Glutamatergic neuron (in vitro differentiated cells): ENCODE measurements at regions not wholly inside any gene's neighbourhood (a gene's known extent, or its start where the extent isn't known, plus 50 kb on each side); places are given as distances from the start of the nearest gene placed in this dataset.

Experiments
- DNase-seq: peaks from one replicate; pipeline ENCODE4 v3.0.0; 2022
- H3K27ac Mint-ChIP-seq: one replicate; pipeline ENCODE4 v1.8.0; 2020; ENCODE audit warnings: mild to moderate bottlenecking, mixed read lengths, inconsistent platforms; ENCODE audit not compliant: unreplicated experiment
- H3K27me3 Mint-ChIP-seq: one replicate; pipeline ENCODE4 v1.8.0; 2020; ENCODE audit warnings: mild to moderate bottlenecking, moderate library complexity, mixed read lengths, inconsistent platforms; ENCODE audit not compliant: unreplicated experiment
- H3K36me3 Mint-ChIP-seq: one replicate; pipeline ENCODE4 v1.8.0; 2020; ENCODE audit warnings: mild to moderate bottlenecking, mixed read lengths, inconsistent platforms; ENCODE audit not compliant: unreplicated experiment
- H3K4me1 Mint-ChIP-seq: one replicate; pipeline ENCODE4 v1.8.0; 2020; ENCODE audit warnings: mild to moderate bottlenecking, low read depth, mixed read lengths, inconsistent platforms; ENCODE audit not compliant: unreplicated experiment
- H3K4me3 Mint-ChIP-seq: one replicate; pipeline ENCODE4 v1.8.0; 2020; ENCODE audit warnings: mild to moderate bottlenecking, mixed read lengths, inconsistent platforms; ENCODE audit not compliant: unreplicated experiment
- H3K9me3 Mint-ChIP-seq: one replicate; pipeline ENCODE4 v1.8.0; 2020; ENCODE audit warnings: mild to moderate bottlenecking, moderate library complexity, mixed read lengths, inconsistent platforms; ENCODE audit not compliant: unreplicated experiment
- TF ChIP-seq, protein P1 (sequence below): fragments of 200-600 bp; sonication (generic); IDR thresholded peaks from one replicate; pipeline ENCODE4 v1.5.0; 2021; ENCODE audit not compliant: partially characterized antibody, unreplicated experiment

DNA sequence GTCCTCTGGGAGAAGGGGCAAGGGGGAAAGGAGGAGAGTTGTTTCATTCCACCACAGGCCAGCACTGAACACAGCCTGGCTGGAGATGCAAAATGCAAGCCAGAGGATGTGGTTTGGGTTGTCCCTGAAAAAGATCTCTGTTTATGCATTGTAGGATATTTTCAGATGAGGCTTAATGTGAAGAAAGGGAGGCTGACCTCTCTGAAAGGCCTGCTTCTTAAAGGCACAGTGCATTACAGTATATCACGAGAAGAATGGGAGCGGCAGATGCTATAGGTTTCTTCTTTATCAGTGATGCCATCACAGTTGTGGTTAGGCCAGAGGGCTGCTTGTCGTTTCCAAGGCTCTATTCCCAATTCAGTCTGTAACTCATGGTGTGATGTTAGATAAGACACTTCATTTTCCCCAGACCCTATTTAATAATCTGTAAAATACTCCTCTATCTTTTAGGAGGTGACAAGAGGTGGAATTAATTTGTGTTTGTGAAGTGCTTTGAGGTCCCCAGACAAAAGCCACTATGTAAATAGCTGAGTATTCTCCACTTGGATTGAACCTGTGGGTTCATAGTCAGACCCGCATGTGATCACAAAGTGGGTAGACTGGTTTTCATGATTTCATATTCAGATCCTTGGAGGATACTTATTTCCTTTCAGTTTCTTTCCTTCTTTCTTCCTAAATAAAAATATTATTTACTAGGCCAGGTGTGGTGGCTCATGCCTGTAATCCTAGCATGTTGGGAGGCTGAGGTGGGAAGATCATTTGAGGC is 76.5 kb upstream of the WDR26 start:
- Mint-ChIP-seq H3K9me3 (no peaks in the 10 kb centered on the region), H3K4me1 (peaks cover 25% of the 10 kb centered on the region), H3K27me3 (peaks cover 6% of the 10 kb centered on the region), H3K4me3 (no peak overlapping the region), H3K36me3 (no peaks in the 10 kb centered on the region), H3K27ac (no peak overlapping the region)
- no peak for DNase-seq
- TF ChIP-seq, protein P1, sequence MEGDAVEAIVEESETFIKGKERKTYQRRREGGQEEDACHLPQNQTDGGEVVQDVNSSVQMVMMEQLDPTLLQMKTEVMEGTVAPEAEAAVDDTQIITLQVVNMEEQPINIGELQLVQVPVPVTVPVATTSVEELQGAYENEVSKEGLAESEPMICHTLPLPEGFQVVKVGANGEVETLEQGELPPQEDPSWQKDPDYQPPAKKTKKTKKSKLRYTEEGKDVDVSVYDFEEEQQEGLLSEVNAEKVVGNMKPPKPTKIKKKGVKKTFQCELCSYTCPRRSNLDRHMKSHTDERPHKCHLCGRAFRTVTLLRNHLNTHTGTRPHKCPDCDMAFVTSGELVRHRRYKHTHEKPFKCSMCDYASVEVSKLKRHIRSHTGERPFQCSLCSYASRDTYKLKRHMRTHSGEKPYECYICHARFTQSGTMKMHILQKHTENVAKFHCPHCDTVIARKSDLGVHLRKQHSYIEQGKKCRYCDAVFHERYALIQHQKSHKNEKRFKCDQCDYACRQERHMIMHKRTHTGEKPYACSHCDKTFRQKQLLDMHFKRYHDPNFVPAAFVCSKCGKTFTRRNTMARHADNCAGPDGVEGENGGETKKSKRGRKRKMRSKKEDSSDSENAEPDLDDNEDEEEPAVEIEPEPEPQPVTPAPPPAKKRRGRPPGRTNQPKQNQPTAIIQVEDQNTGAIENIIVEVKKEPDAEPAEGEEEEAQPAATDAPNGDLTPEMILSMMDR: no peak

DNA sequence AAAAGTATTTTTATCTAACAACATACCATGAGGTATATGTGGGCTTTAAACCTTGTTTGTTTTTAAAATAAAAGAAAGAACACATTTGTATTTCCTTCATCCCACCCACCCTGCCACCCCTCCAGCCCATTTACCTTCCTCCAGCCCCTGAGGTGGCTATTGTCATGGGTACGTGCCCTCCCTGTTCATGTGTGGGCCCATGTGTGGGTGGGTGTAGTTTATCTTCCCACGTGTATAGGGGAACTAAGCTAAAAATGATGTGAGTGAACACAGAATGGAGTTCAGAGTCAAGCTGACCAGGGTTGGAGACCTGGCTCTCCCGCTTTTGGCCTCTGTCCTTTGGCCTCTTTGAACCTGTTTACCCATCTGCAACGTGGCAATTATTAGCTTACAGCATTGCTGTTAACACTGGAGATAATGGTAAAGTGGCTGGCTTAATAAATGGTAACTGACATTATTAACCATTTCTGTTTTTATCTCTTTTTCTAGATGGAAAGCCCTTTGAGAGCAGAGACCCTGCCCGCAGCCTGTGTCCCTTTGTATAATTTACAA is 78.1 kb upstream of the WDR26 start:
- H3K27me3 Mint-ChIP-seq: peaks cover 3% of the 10 kb centered on the region
- DNase-seq: no peak
- H3K4me1 Mint-ChIP-seq: peaks cover 21% of the 10 kb centered on the region
- TF ChIP-seq, protein P1: no peak
- H3K27ac Mint-ChIP-seq: no peak overlapping the region
- H3K4me3 Mint-ChIP-seq: no peak overlapping the region
- H3K9me3 Mint-ChIP-seq: no peaks in the 10 kb centered on the region
- no peaks in the 10 kb centered on the region for H3K36me3 Mint-ChIP-seq

DNA sequence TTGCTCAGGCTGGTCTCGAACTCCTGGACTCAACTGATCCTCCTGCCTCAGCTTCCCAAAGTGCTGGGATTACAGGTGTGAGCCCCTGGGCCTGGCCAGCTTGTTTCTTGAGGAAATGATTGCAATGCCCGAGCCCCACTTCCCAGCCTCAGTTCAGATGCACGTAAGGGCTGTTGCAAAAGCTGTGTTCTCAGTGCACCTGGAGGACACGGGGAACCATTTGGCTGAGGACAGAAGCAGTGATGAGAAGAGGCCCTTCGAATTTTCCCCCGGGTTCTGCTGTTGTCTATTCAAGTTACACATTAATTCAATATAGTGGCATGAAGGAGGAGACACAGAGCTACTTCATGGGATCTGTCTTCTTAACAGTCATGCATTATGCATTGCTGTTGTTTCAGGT is 78.8 kb upstream of the WDR26 start:
- Mint-ChIP-seq H3K4me3 (no peak overlapping the region), H3K27me3 (peaks cover 3% of the 10 kb centered on the region), H3K9me3 (no peaks in the 10 kb centered on the region), H3K4me1 (peaks cover 20% of the 10 kb centered on the region), H3K27ac (no peak overlapping the region), H3K36me3 (no peaks in the 10 kb centered on the region)
- TF ChIP-seq, protein P1: no peak
- no peak for DNase-seq

DNA sequence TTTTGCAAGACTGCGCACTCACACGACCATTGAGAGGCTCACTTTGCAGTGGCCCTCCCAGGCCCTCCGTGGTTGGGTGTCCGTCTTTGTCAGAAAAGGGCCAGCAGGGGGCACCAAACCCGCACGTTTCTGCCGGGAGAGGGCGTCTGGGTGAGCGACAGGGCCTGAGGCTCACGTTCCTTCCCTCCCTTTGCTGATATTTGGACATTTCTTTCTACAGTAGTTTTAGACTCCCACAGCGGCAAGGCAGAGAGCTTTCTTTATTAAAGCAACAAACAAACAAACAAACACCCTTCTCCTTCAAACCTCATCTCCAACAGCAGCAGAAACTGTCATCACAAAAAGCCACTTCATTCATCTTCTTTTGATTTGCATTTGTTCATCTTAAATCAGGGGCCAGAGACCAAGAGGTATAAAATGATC is 79.2 kb upstream of the WDR26 start:
- Mint-ChIP-seq H3K36me3 (no peaks in the 10 kb centered on the region), H3K9me3 (no peaks in the 10 kb centered on the region), H3K4me1 (peaks cover 19% of the 10 kb centered on the region), H3K4me3 (no peak overlapping the region), H3K27ac (no peak overlapping the region), H3K27me3 (peaks cover 3% of the 10 kb centered on the region)
- DNase-seq: peak; percentile 95
- TF ChIP-seq, protein P1: peak; percentile 95

DNA sequence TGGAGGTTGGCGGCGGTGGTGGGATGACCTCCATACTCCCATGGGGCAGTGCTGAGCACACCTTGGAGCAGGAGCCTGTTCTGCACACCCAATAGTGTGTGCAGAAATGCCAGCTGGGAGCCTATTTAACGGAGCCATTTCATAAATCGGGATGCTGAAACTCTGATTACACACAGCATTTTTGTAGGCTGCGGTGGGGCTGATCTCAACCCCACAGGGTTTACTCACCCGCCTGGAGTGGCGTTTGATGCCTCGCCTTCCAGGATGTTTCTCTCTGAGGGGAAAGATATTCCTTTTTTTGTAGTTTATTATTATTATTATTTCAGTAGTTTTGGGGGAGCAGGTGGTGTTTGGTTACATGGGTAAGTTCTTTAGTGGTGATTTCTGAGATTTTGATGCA is 82.6 kb upstream of the WDR26 start:
- DNase-seq: no peak
- H3K36me3 Mint-ChIP-seq: peaks cover 4% of the 10 kb centered on the region
- TF ChIP-seq, protein P1: no peak
- no peak overlapping the region for H3K27ac Mint-ChIP-seq
- H3K9me3 Mint-ChIP-seq: peaks cover 2% of the 10 kb centered on the region
- H3K4me3 Mint-ChIP-seq: no peak overlapping the region
- H3K4me1 Mint-ChIP-seq: peaks cover 19% of the 10 kb centered on the region
- no peaks in the 10 kb centered on the region for H3K27me3 Mint-ChIP-seq
